ENCODE measurements at regions not wholly inside any gene's neighbourhood (a gene's known extent, or its start where the extent isn't known, plus 50 kb on each side); places are given as distances from the start of the nearest gene placed in this dataset.

DNA sequence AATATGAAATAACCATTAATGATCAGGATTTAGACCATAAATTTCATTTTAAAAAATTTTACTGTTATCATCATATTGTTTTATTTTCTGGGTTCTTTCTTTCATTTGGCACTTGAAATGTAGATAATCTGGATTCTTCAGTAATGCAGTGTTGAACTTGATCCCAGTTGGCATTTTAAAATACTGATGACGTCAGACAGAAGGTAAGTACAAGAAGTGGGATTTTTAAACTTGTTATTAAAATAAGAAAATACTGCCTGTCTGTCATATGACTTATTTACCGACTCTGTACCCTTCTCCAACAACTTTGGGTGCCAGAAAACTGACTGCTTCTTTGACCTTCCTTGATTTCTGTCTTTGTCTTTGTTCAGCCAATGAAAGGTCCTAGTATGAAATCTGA is 415.1 kb upstream of the NEGR1 start:
- TF ChIP-seq, protein P1, sequence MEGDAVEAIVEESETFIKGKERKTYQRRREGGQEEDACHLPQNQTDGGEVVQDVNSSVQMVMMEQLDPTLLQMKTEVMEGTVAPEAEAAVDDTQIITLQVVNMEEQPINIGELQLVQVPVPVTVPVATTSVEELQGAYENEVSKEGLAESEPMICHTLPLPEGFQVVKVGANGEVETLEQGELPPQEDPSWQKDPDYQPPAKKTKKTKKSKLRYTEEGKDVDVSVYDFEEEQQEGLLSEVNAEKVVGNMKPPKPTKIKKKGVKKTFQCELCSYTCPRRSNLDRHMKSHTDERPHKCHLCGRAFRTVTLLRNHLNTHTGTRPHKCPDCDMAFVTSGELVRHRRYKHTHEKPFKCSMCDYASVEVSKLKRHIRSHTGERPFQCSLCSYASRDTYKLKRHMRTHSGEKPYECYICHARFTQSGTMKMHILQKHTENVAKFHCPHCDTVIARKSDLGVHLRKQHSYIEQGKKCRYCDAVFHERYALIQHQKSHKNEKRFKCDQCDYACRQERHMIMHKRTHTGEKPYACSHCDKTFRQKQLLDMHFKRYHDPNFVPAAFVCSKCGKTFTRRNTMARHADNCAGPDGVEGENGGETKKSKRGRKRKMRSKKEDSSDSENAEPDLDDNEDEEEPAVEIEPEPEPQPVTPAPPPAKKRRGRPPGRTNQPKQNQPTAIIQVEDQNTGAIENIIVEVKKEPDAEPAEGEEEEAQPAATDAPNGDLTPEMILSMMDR (IDR thresholded peaks at IDR 0.05; ENCODE audit: borderline replicate concordance, extremely low read depth, low read length, poor library complexity, severe bottlenecking) = no peak
- TF ChIP-seq EZH2 (IDR thresholded peaks at IDR 0.05; ENCODE audit: borderline replicate concordance, low read depth, low read length, severe bottlenecking) = no peak
